ENCODE measurements at regions not wholly inside any gene's neighbourhood (a gene's known extent, or its start where the extent isn't known, plus 50 kb on each side); places are given as distances from the start of the nearest gene placed in this dataset.

DNA sequence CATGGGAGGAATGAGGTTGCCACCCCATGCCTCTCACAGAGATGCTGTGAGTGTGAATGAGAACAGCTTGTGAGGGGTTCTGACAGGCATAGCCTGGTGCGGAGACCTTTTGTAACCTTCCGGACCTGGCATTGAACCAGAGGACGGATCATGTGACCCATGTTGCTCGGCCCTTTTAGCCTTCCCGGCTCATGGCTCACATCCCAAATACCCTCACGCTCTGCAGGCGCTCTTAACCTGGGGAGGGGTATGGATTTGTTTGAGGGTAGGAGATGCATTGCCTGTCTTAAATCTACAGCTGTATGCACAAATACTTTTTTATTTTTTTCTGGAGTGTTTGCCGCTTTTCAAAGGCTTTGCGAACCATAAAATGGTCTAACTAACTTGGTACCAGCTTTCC lies 102.4 kb upstream of the CRHR1 start:
- TF ChIP-seq, protein P1, sequence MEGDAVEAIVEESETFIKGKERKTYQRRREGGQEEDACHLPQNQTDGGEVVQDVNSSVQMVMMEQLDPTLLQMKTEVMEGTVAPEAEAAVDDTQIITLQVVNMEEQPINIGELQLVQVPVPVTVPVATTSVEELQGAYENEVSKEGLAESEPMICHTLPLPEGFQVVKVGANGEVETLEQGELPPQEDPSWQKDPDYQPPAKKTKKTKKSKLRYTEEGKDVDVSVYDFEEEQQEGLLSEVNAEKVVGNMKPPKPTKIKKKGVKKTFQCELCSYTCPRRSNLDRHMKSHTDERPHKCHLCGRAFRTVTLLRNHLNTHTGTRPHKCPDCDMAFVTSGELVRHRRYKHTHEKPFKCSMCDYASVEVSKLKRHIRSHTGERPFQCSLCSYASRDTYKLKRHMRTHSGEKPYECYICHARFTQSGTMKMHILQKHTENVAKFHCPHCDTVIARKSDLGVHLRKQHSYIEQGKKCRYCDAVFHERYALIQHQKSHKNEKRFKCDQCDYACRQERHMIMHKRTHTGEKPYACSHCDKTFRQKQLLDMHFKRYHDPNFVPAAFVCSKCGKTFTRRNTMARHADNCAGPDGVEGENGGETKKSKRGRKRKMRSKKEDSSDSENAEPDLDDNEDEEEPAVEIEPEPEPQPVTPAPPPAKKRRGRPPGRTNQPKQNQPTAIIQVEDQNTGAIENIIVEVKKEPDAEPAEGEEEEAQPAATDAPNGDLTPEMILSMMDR (tag by site-specific recombination; IDR thresholded peaks at IDR 0.05) = no peak
- TF ChIP-seq ZNF843 (tag by site-specific recombination; IDR thresholded peaks at IDR 0.05) = no peak

All from HEK293 (cell line).